ENCODE measurements at regions not wholly inside any gene's neighbourhood (a gene's known extent, or its start where the extent isn't known, plus 50 kb on each side); places are given as distances from the start of the nearest gene placed in this dataset.

GRCh38 chr2:13558368-13558767 lies 841.6 kb downstream of the TRIB2 start:
- Mint-ChIP-seq H3K27me3 (ENCODE audit: insufficient read depth) (no peaks in the 10 kb centered on the region), H3K9me3 (peaks cover 50% of the 10 kb centered on the region), H3K4me1 (ENCODE audit: low read depth) (no peaks in the 10 kb centered on the region), H3K27ac (no peak overlapping the region), H3K36me3 (ENCODE audit: low read depth) (no peaks in the 10 kb centered on the region), H3K4me3 (no peak overlapping the region)
- TF ChIP-seq CTCF (IDR thresholded peaks at IDR 0.05) = no peak
- no peak for DNase-seq

- Mint-ChIP-seq H3K27me3 (ENCODE audit: insufficient read depth) (no peaks in the 10 kb centered on the region), H3K36me3 (ENCODE audit: low read depth) (no peaks in the 10 kb centered on the region), H3K4me1 (ENCODE audit: low read depth) (no peaks in the 10 kb centered on the region), H3K4me3 (no peak overlapping the region), H3K9me3 (peaks cover 32% of the 10 kb centered on the region), H3K27ac (no peak overlapping the region)
- no peak for DNase-seq
- TF ChIP-seq CTCF (IDR thresholded peaks at IDR 0.05) = no peak
These were observed 843.6 kb downstream of the TRIB2 start for GRCh38 chr2:13560322-13560721.

GRCh38 chr2:13572466-13572865 lies 855.7 kb downstream of the TRIB2 start:
- H3K36me3 Mint-ChIP-seq (ENCODE audit: low read depth) = no peaks in the 10 kb centered on the region
- no peaks in the 10 kb centered on the region for H3K4me1 Mint-ChIP-seq (ENCODE audit: low read depth)
- TF ChIP-seq CTCF (IDR thresholded peaks at IDR 0.05) = no peak
- H3K4me3 Mint-ChIP-seq = no peak overlapping the region
- peaks cover 5% of the 10 kb centered on the region for H3K9me3 Mint-ChIP-seq
- no peaks in the 10 kb centered on the region for H3K27me3 Mint-ChIP-seq (ENCODE audit: insufficient read depth)
- DNase-seq = no peak
- no peak overlapping the region for H3K27ac Mint-ChIP-seq

- no peak for DNase-seq
- no peaks in the 10 kb centered on the region for H3K27me3 Mint-ChIP-seq (ENCODE audit: insufficient read depth)
- no peaks in the 10 kb centered on the region for H3K36me3 Mint-ChIP-seq (ENCODE audit: low read depth)
- no peaks in the 10 kb centered on the region for H3K4me1 Mint-ChIP-seq (ENCODE audit: low read depth)
- no peaks in the 10 kb centered on the region; the same call in none of the 2 replicates for H3K9me3 Mint-ChIP-seq
- no peak overlapping the region for H3K27ac Mint-ChIP-seq
- TF ChIP-seq CTCF (IDR thresholded peaks at IDR 0.05) = no peak
- H3K4me3 Mint-ChIP-seq = no peak overlapping the region
These were observed 858.1 kb downstream of the TRIB2 start for GRCh38 chr2:13574831-13575230.

GRCh38 chr2:13576406-13577036 lies 859.8 kb downstream of the TRIB2 start:
- no peak for TF ChIP-seq CTCF (IDR thresholded peaks at IDR 0.05)
- Mint-ChIP-seq H3K27me3 (ENCODE audit: insufficient read depth) (no peaks in the 10 kb centered on the region), H3K4me1 (ENCODE audit: low read depth) (no peaks in the 10 kb centered on the region), H3K9me3 (no peaks in the 10 kb centered on the region; the same call in none of the 2 replicates), H3K4me3 (no peak overlapping the region), H3K36me3 (ENCODE audit: low read depth) (no peaks in the 10 kb centered on the region), H3K27ac (no peak overlapping the region)
- no peak for DNase-seq
